CD4-positive, alpha-beta T cell treated with Interleukin-15 for 1 hour (primary cell): ENCODE measurements at regions not wholly inside any gene's neighbourhood (a gene's known extent, or its start where the extent isn't known, plus 50 kb on each side); places are given as distances from the start of the nearest gene placed in this dataset.

Experiments
- DNase-seq: peaks from one replicate; pipeline ENCODE4 v3.0.0-alpha.2; 2020

GRCh38 chr14:58785701-58786100 lies 147.9 kb downstream of the DACT1 start:
- no peak for DNase-seq

GRCh38 chr14:58787592-58787991 lies 149.8 kb downstream of the DACT1 start:
- no peak for DNase-seq

- DNase-seq: no peak
These were observed 151.1 kb downstream of the DACT1 start for GRCh38 chr14:58788655-58789503.

GRCh38 chr14:58789736-58790135 lies 152.0 kb downstream of the DACT1 start:
- no peak for DNase-seq

GRCh38 chr14:58792416-58792815 lies 154.7 kb downstream of the DACT1 start:
- no peak for DNase-seq

- DNase-seq: no peak
These were observed 155.5 kb downstream of the DACT1 start for GRCh38 chr14:58793131-58793740.

DNA sequence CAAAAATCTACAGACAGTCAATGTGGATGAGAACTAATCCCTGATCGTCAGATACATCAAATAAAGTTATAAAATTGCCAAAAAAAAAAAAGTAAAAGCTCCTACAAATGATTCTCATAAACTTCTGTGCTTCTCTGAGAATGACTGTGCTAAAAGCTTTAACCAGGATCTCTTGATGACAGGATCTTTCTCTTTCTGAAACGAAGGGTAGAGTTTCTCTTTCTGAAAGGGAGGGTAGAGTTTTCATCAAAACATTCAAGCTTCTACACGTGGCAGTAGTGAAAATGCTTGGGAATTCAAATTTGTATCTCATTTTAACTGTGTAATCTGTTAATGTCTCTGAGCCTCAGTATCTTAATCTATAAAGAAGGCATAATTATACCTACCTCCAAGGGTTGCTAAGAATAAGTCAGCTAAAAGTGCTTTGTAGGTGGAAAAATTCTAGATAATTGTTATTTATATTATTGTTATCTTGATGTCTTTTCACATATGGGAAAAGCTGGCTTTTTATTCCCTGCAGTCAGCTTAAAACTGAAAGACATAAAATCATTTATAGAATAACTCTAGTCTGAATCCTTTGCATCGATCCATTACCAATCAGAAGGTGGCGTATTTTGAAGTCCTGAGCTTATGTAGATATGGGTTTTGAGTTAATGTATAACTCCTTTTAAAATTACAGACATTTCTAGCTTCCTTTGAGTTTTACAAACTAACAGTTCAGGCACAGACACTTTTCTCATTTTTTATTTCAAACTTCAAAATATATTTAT lies 157.4 kb downstream of the DACT1 start:
- no peak for DNase-seq

- no peak for DNase-seq
These were observed 158.7 kb downstream of the DACT1 start for GRCh38 chr14:58796242-58797009.

DNA sequence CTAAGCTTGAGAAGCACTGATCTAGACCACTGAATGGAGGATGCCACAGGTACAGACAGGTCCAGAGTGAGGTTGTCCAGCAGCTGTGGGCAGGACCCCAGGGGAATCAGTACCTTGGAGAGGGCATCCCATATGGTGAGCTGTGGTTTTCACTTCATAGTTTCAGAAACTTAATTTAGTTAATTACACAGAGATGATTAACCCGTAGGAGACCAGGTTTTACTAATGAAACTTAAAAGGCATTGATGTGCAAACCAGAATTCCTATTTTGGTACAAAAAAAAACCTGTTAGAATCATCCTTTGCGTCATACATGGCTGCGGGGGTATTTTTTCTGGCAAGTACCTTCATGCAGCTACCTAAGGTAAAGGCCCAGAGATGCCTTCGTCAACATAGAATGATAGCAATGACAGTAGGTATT lies 159.3 kb downstream of the DACT1 start:
- DNase-seq: no peak

GRCh38 chr14:58798173-58798572 lies 160.4 kb downstream of the DACT1 start:
- DNase-seq: no peak

DNA sequence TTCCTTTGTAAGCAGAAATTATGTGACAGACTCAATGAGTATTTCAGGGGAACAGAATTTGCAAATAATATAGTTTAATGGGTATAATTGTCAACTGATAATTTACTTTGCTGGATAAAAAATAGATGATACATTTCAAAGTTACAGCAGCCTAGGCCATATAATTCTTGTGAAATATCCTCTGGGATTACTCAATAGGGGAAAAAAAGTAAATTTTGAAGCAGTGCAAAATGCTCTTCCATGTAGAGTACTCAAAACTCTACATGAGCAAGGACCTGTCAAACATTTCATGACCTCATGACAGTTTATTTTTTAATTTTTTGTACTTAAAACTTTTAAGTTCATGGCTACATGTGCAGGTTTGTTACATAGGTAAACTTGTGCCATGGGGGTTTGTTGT lies 163.3 kb downstream of the DACT1 start:
- no peak for DNase-seq

GRCh38 chr14:58805057-58805456 lies 167.3 kb downstream of the DACT1 start:
- no peak for DNase-seq

DNA sequence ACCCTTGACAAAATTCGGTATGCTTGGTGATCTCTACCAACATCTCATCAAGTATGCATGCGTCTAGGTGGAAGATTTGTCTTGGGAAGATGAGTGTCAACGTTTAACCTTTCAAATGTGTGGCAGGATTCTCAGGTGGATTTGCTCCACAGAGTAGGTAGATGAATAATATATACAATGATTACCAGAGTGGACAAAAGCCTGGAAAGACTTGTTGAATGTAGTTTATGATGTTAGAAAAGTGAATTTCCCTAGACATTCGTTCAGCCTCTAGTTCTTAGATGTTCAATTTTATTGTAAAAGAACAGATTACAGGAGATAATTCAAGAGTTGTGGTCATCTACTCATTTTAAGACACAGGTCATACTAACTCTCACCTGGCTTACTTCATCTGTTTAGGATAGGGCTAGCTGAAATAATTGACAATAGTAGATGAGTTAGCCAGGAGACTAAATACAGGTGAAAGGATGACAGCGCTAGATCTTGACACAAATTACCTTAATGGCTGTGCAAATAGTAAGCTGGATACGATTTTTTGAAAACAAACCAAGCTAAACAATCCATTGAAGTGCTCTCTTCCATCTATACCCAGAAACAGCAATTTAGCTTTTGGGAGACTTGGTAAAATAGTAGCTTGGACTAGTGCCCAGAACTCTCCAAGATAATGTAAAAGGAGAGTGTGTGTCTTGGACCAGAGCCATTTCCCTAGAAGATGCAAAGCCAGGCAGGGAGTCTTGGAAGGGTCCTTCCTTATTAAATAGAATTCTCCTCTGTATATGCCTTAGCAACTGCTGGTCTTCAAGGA lies 168.0 kb downstream of the DACT1 start:
- no peak for DNase-seq

- DNase-seq: no peak
These were observed 169.4 kb downstream of the DACT1 start for GRCh38 chr14:58807191-58807590.

DNA sequence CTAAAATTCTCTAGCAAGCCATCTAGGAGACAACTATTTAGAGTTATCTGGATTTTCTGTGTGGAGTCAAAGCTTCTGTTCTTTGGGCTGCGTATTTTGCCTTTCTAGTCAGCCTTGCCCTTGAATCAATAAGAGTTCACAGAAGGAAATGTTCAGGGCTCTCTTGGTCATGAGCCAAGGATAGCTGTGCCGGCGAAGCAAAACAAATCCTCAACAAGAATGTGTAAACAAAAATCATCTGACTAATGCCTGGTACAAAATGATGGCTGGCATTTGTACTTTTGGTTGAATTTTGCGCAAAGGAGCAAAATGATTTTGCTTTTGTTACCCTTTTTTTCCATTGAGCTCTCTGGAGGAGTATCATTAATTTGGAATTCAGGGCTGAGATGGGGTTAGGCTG lies 171.1 kb downstream of the DACT1 start:
- no peak for DNase-seq

GRCh38 chr14:58809520-58809919 lies 171.8 kb downstream of the DACT1 start:
- DNase-seq: no peak

DNA sequence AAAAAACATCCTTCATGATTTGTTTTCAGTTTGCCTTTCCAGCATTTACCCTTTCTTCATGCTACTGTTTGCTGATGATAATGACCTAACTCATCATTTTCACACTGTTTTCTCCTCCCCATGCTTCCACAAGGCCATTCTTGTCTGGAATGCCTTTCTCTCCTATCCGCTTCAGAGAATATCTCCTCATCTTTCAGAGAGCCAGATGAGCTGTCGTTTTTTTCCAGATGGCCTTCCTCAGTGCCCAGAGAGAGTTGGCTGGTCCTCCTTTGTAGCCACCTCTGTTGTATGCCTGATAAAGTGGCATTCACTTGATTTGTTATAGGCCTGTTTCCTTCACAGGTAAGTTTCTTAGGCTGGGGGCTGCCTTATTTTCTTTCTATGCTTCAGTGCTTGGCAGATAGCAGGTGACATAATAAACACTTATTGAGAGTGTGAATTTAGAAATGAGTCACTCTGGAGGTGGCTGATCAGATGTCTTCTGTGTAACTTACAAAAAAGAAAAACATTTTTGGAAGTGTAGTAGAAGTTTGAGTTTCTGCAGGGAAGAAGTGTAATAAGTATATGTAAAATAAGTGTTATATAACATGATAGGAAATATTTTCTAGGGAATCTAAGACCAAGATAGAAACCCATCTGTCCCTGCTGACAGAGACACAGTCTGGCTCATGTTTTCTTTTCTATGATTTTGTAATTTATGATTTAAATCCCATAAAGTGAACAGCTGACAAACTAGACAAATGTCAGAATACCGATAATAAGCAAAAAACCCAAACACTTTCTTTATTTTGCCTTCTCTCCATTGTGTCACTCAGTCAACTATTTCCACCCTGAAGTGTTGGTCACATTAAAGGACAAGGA lies 174.5 kb downstream of the DACT1 start:
- DNase-seq: no peak

GRCh38 chr14:58813745-58814144 lies 176.0 kb downstream of the DACT1 start:
- no peak for DNase-seq

GRCh38 chr14:58814466-58814865 lies 176.7 kb downstream of the DACT1 start:
- no peak for DNase-seq

GRCh38 chr14:58815161-58815701 lies 177.5 kb downstream of the DACT1 start:
- DNase-seq: no peak

- no peak for DNase-seq
These were observed 178.0 kb downstream of the DACT1 start for GRCh38 chr14:58815794-58816193.
